SK-N-SH (cell line): ENCODE measurements at regions not wholly inside any gene's neighbourhood (a gene's known extent, or its start where the extent isn't known, plus 50 kb on each side); places are given as distances from the start of the nearest gene placed in this dataset.
"Not testable (repeated sequence)": the region's sequence is repeated elsewhere in the genome, so short reads cannot be mapped to it uniquely, and the experiment has no call there.

Source experiments
- CTCF ChIA-PET: fragments of 300-600, 350-600 bp; formaldehyde crosslinking; extraction: SDS; loops from one replicate; lab custom pipeline; 2021; lab: Yijun Ruan, JAX
- POLR2A ChIA-PET: fragments of 350-600 bp; sonication (Branson Sonifier 250); formaldehyde crosslinking; extraction: SDS; loops from one replicate; lab custom pipeline; 2020; ENCODE audit warnings: antibody characterized with exemption, inconsistent platforms; lab: Yijun Ruan, JAX
- DNase-seq: peaks from one replicate; pipeline ENCODE4 v3.0.0; 2012
- H2AFZ ChIP-seq: fragments of 200-600 bp; sonication (generic); 2 replicates; pipeline ENCODE4 v1.8.1; 2016; ENCODE audit warnings: antibody characterized with exemption, mild to moderate bottlenecking, low read depth
- H3F3A ChIP-seq: fragments of 200-600 bp; sonication (generic); replicated peaks from 2 replicates; pipeline ENCODE3; 2016; ENCODE audit warnings: antibody characterized with exemption, mild to moderate bottlenecking; ENCODE audit not compliant: insufficient read depth
- H3K27ac ChIP-seq, 2 experiments: fragments of 200-500 bp in 1 of 2; fragments of 200-600 bp in 1 of 2; sonication (Bioruptor generic) in 1 of 2; sonication (generic), shearing (Covaris generic) in 1 of 2; 2 replicates each; pipeline versions ENCODE4 v1.5.1 to v1.6.1; 2014 to 2016; ENCODE audit warnings: low read depth in 2 of 2, inconsistent platforms in 1 of 2, low read length in 1 of 2, mild to moderate bottlenecking in 1 of 2, mixed read lengths in 1 of 2
- H3K27me3 ChIP-seq: fragments of 200-600 bp; sonication (generic), shearing (Covaris generic); 2 replicates; pipeline ENCODE4 v1.6.1; 2016; ENCODE audit warnings: mixed run types; ENCODE audit not compliant: insufficient read depth
- H3K36me3 ChIP-seq, 2 experiments: fragments of 200-500 bp in 1 of 2; fragments of 200-600 bp in 1 of 2; sonication (Bioruptor generic) in 1 of 2; sonication (generic) in 1 of 2; replicated peaks in 1 of 2; 2 replicates each; pipeline versions ENCODE3 to v1.5.1; 2014 to 2016; ENCODE audit warnings: low read length in 1 of 2, mild to moderate bottlenecking in 1 of 2; ENCODE audit not compliant: insufficient read depth in 2 of 2, control insufficient read depth in 1 of 2
- H3K4me1 ChIP-seq, 2 experiments: fragments of 200-500 bp in 1 of 2; fragments of 200-600 bp in 1 of 2; sonication (Bioruptor generic) in 1 of 2; sonication (generic), shearing (Covaris generic) in 1 of 2; 2 replicates each; pipeline versions ENCODE4 v1.5.1 to v1.6.1; 2014 to 2016; ENCODE audit warnings: low read depth in 1 of 2, low read length in 1 of 2, mixed run types in 1 of 2; ENCODE audit not compliant: insufficient read depth in 2 of 2, control insufficient read depth in 1 of 2
- H3K4me2 ChIP-seq: fragments of 200-600 bp; sonication (generic), shearing (Covaris generic); 2 replicates; pipeline ENCODE4 v1.6.1; 2017; ENCODE audit warnings: mixed run types
- H3K4me3 ChIP-seq, 2 experiments: fragments of 200-500 bp in 1 of 2; fragments of 200-600 bp in 1 of 2; sonication (Bioruptor generic) in 1 of 2; sonication (generic), shearing (Covaris generic) in 1 of 2; 2 replicates each; pipeline versions ENCODE4 v1.5.1 to v1.8.1; 2014 to 2016; ENCODE audit warnings: low read depth in 2 of 2, inconsistent platforms in 1 of 2, low read length in 1 of 2, mild to moderate bottlenecking in 1 of 2, mixed read lengths in 1 of 2, moderate library complexity in 1 of 2
- H3K79me2 ChIP-seq: fragments of 200-600 bp; sonication (generic); 2 replicates; pipeline ENCODE4 v1.8.1; 2017; ENCODE audit warnings: mild to moderate bottlenecking; ENCODE audit not compliant: insufficient read depth
- H3K9ac ChIP-seq: fragments of 200-600 bp; sonication (generic); 2 replicates; pipeline ENCODE4 v1.6.1; 2017; ENCODE audit warnings: mixed run types
- H3K9me2 ChIP-seq: fragments of 200-600 bp; sonication (generic); 2 replicates; pipeline ENCODE4 v1.6.1; 2017; ENCODE audit warnings: mixed run types
- H3K9me3 ChIP-seq: fragments of 200-600 bp; sonication (generic); 2 replicates; pipeline ENCODE4 v1.6.1; 2017; ENCODE audit warnings: mixed run types, mild to moderate bottlenecking, moderate library complexity
- H4K20me1 ChIP-seq: fragments of 200-600 bp; sonication (generic); 2 replicates; pipeline ENCODE4 v1.6.1; 2017; ENCODE audit warnings: mild to moderate bottlenecking, mixed run types; ENCODE audit not compliant: insufficient read depth
- CTCF ChIP-seq: fragments of 200-600 bp; sonication (generic); IDR thresholded peaks from 2 replicates; pipeline ENCODE4 v1.6.1; 2017; ENCODE audit warnings: antibody characterized with exemption, mild to moderate bottlenecking, moderate library complexity
- ELF1 ChIP-seq: IDR thresholded peaks from 2 replicates; pipeline ENCODE4 v1.4.0; 2012
- GABPA ChIP-seq: IDR thresholded peaks from 2 replicates; pipeline ENCODE4 v1.4.0; 2012; ENCODE audit warnings: low read depth, mild to moderate bottlenecking
- GATA2 ChIP-seq: sonication (generic); formaldehyde crosslinking; IDR thresholded peaks from 2 replicates; pipeline ENCODE4 v1.5.0; 2020; ENCODE audit warnings: mild to moderate bottlenecking, missing genetic modification reagents
- MEF2A ChIP-seq: IDR thresholded peaks from 2 replicates; pipeline ENCODE4 v1.4.0; 2012; ENCODE audit warnings: low read depth, borderline replicate concordance
- REST ChIP-seq: IDR thresholded peaks from 2 replicates; pipeline ENCODE4 v1.6.1; 2012; ENCODE audit warnings: mild to moderate bottlenecking, low read depth, low read length, moderate library complexity
- YY1 ChIP-seq: IDR thresholded peaks from 2 replicates; pipeline ENCODE4 v1.4.0; 2012; ENCODE audit warnings: low read depth, mild to moderate bottlenecking
- WGBS: methylation state at CpG from one replicate; pipeline ENCODE4 v1.1.6; 2017; ENCODE audit warnings: low lambda C conversion rate; 5-methylcytosine and 5-hydroxymethylcytosine counted together
- TF ChIP-seq, protein P1 (sequence below): IDR thresholded peaks from 2 replicates; pipeline ENCODE4 v1.4.0; 2012; ENCODE audit warnings: low read depth, borderline replicate concordance

GRCh38 chr20:26373066-26373465 lies 676.4 kb upstream of the ZNF337 start:
- H3F3A ChIP-seq, H3K27ac ChIP-seq, DNase-seq, H3K4me2 ChIP-seq, H3K9ac ChIP-seq, H4K20me1 ChIP-seq, H3K4me3 ChIP-seq, H3K9me2 ChIP-seq, H3K27me3 ChIP-seq, H3K4me1 ChIP-seq, POLR2A ChIA-PET, H3K36me3 ChIP-seq, H3K79me2 ChIP-seq, H2AFZ ChIP-seq, H3K9me3 ChIP-seq: not testable (repeated sequence)
- CTCF ChIA-PET, result interaction anchor here (0.6 kb wide), 1 partner anchor 15 kb away, joined by 3 read pairs; no protein-coding TSS in a partner anchor
- 40% methylated on average over 3 of the region's 3 CpGs for WGBS

DNA sequence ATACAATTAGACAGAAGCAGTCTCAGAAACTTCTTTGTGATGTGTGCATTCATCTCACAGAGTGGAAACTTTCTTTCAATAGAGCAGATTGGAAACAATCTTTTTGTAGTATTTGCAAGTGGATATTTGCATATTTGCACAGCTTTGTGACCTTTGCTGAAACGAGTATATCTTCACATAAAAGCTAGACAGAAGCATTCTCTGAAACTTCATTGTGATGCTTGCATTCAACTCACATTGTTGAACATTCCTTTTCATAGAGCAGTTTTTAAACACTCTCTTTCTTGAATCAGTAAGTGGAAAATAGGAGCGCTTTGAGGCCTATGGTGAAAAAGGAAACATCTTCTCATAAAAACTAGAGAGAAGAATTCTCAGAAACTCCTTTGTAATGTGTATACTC lies 657.9 kb upstream of the ZNF337 start:
- no peak for DNase-seq
- H3F3A ChIP-seq, result no peaks in the 10 kb centered on the region
- no peaks in the 10 kb centered on the region for H3K9me2 ChIP-seq
- no peaks in the 10 kb centered on the region for H3K4me1 ChIP-seq
- no peaks in the 10 kb centered on the region for H3K27me3 ChIP-seq
- TF ChIP-seq GABPA (no peak), YY1 (no peak), GATA2 (CRISPR knock-in tag) (no peak), MEF2A (no peak), ELF1 (no peak), CTCF (no peak), REST (no peak)
- TF ChIP-seq, protein P1, sequence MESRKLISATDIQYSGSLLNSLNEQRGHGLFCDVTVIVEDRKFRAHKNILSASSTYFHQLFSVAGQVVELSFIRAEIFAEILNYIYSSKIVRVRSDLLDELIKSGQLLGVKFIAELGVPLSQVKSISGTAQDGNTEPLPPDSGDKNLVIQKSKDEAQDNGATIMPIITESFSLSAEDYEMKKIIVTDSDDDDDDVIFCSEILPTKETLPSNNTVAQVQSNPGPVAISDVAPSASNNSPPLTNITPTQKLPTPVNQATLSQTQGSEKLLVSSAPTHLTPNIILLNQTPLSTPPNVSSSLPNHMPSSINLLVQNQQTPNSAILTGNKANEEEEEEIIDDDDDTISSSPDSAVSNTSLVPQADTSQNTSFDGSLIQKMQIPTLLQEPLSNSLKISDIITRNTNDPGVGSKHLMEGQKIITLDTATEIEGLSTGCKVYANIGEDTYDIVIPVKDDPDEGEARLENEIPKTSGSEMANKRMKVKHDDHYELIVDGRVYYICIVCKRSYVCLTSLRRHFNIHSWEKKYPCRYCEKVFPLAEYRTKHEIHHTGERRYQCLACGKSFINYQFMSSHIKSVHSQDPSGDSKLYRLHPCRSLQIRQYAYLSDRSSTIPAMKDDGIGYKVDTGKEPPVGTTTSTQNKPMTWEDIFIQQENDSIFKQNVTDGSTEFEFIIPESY, result no peak
- no peak overlapping the region for H3K9ac ChIP-seq
- H3K36me3 ChIP-seq, result no peaks in the 10 kb centered on the region
- ChIA-PET POLR2A (no interaction called here), CTCF (no interaction called here)
- H3K79me2 ChIP-seq, result no peaks in the 10 kb centered on the region
- H3K9me3 ChIP-seq, result no peaks in the 10 kb centered on the region
- H3K4me3 ChIP-seq, result no peak overlapping the region
- no peak overlapping the region for H3K4me2 ChIP-seq
- no peak overlapping the region for H2AFZ ChIP-seq
- H4K20me1 ChIP-seq, result no peaks in the 10 kb centered on the region
- 26% methylated on average over 2 of the region's 2 CpGs for WGBS
- H3K27ac ChIP-seq, result no peak overlapping the region
